ENCODE measurements at regions not wholly inside any gene's neighbourhood (a gene's known extent, or its start where the extent isn't known, plus 50 kb on each side); places are given as distances from the start of the nearest gene placed in this dataset.

- no peak for TF ChIP-seq GATA3 (IDR thresholded peaks at IDR 0.05; ENCODE audit: low read depth, low read length)
These were observed 156.5 kb upstream of the ZCCHC13 start for GRCh38 chrX:74147439-74147838.

DNA sequence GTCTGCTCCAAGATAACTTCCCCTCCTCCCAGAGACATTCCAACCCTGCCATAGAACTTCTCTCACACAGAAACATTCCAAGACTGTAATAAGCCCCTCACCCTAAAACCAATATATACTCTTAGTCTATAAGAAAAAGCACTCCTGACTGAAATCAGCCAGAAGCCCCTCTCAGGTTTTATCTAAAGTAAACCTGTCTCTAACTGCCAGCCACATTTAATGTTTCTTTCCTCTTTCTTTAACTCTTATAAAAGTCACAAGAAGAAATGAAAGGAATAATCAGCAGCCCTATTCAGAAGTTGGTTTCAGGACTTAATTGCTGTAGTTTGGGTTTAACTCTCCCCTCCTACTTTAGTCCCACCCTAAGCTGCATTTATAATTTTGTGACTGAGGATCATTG lies 165.0 kb upstream of the ZCCHC13 start:
- no peak for TF ChIP-seq GATA2 (IDR thresholded peaks at IDR 0.05; ENCODE audit: low read depth, low read length)
- no peak for TF ChIP-seq GATA3 (IDR thresholded peaks at IDR 0.05; ENCODE audit: low read depth, low read length)

GRCh38 chrX:74133156-74133796 lies 170.7 kb upstream of the ZCCHC13 start:
- TF ChIP-seq GATA2 (IDR thresholded peaks at IDR 0.05; ENCODE audit: low read depth, low read length), result no peak
- no peak for TF ChIP-seq GATA3 (IDR thresholded peaks at IDR 0.05; ENCODE audit: low read depth, low read length)

- TF ChIP-seq GATA3 (IDR thresholded peaks at IDR 0.05; ENCODE audit: low read depth, low read length) (no peak), GATA2 (IDR thresholded peaks at IDR 0.05; ENCODE audit: low read depth, low read length) (no peak)
These were observed 171.7 kb upstream of the ZCCHC13 start for GRCh38 chrX:74132280-74132679.

DNA sequence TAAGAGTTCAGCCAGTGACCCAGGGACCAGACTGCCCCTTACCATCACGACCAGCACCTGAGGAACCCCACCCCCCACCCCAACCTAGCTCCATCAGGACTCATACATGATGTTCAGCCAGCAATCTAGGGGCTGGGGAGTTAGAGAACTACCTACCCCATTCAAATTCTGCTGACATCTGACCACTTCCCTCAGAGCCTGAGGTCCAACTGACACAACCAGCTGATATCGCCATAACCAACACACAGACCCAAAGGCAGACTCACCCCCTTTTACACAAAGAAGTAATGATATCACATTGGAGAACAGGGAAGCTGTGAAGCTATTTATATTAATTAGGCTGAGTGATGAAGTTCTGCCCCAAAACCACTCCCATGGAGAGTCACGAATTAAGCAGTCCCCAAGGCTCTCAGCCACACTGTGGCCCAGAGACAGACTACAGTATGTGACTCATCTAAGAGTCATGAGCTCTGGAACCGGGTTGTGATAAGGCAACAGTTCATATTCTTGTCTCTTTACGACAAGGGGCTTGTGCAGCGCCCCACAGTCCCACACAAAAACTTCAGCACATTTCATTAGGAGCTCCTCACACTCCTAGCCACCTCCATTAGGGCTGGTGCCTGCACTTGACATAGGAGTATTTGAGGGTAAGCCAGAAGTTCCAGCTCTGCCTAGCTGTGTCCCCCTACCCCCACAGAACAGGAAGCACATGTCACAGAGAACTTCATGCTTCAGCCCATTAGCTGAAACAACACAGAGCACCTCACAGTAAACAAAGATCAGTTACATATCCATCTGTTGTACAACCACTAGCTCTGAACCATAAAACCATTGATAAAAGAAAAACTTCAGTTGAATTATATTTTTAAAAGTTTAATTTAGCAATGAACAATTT lies 184.7 kb upstream of the ZCCHC13 start:
- TF ChIP-seq GATA2 (IDR thresholded peaks at IDR 0.05; ENCODE audit: low read depth, low read length), result no peak
- no peak for TF ChIP-seq GATA3 (IDR thresholded peaks at IDR 0.05; ENCODE audit: low read depth, low read length)

GRCh38 chrX:74117962-74118902 lies 185.7 kb upstream of the ZCCHC13 start:
- TF ChIP-seq GATA3 (IDR thresholded peaks at IDR 0.05; ENCODE audit: low read depth, low read length), result no peak
- TF ChIP-seq GATA2 (IDR thresholded peaks at IDR 0.05; ENCODE audit: low read depth, low read length), result no peak

- no peak for TF ChIP-seq GATA2 (IDR thresholded peaks at IDR 0.05; ENCODE audit: low read depth, low read length)
- TF ChIP-seq GATA3 (IDR thresholded peaks at IDR 0.05; ENCODE audit: low read depth, low read length), result no peak
These were observed 192.7 kb upstream of the ZCCHC13 start for GRCh38 chrX:74111245-74111644.

DNA sequence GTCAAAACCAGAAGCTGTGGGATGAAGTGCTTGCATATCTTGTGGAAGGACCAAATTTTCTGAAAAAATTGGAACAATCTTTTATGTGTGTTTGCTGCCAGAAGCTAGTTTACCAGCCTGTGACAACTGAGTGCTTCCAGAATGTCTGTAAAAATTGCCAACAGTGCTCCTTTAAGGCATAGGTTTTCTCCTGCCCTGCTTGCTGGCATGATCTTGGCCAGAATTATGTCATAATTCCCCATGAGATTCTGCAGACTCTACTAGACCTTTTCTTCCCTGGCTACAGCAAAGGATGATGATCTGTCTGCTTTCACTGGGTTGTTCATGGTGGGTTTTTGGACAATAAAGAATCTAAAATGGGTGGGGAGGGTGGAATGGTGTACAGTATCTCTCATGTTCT lies 196.3 kb upstream of the ZCCHC13 start:
- TF ChIP-seq GATA2 (IDR thresholded peaks at IDR 0.05; ENCODE audit: low read depth, low read length) (no peak), GATA3 (IDR thresholded peaks at IDR 0.05; ENCODE audit: low read depth, low read length) (no peak)

DNA sequence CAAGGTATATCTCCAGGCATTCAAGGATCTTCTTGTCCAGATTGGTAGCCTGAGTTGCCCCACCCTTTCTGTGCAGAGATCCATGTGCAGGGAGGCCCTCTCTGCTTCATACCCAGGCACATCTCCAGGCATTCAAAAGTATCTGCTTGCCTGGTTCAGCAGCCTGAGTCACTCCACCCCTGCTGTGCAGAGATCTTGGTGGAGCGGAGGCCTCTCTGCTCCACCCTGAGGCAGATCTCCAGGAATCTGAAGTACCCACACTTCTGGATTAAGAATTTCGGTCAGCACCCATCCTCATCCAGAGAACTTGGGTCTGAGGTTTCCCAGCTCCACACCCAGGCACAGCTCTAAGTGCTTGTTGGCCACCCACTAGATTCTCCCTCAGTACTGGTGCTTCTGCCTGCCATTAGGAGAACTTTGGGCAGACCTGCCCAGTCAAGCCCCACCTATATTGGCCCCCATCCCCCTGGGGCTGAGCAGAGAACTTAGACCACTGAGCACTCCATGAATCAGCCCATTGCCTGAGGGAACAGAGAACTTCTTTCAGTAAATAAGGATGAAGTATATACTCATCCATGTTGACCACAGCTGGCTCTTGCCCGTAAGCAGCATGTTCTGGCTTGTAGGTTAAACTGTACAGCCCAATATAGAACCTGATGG lies 199.5 kb upstream of the ZCCHC13 start:
- TF ChIP-seq GATA3 (IDR thresholded peaks at IDR 0.05; ENCODE audit: low read depth, low read length) (no peak), GATA2 (IDR thresholded peaks at IDR 0.05; ENCODE audit: low read depth, low read length) (no peak)

DNA sequence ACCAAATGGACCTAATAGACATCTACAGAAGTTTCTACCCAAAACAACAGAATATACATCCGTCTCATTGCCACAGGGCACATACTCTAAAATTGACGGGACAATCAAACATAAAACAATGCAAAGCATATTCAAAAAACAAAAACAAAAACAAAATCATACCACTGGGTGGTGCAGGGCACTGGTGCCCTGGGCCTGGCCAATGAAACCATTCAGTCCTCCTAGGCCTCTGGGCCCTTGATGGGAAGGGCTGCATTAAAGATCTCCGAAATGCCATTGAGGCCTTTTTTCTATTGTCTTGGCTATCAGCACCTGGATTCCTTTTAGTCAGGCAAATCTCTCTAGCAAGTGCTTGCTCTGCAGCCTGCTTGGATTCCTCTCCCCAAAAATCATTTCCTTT lies 213.9 kb upstream of the ZCCHC13 start:
- TF ChIP-seq GATA3 (IDR thresholded peaks at IDR 0.05; ENCODE audit: low read depth, low read length), result no peak

DNA sequence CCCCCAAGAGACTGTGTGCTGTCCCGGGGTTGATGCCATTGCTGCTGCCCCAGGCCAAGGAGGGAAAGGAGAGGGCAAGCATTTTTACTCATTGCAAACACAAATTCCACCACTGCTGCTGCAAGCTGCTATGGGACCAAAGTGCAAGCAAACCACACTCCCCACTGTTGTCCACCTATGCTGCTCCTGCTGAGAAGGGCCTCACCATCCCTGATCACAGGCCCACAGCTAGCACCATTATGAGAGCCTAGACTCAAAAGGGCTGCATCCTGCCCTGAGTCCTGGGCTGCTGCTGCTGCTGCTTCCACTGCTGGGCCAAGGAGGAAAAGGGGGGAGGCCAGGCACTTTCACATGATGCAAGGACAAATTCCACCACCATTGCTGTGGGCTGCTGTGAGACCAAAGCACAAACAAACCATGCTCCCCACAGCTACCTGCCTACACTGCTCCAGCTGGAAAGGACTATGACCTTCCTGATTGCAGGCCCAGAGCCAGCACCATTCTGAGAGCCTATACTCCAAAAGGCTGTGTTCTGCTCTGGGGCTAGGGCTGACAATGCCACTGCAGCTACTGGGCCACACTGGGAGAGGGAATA lies 218.2 kb upstream of the ZCCHC13 start:
- TF ChIP-seq GATA2 (IDR thresholded peaks at IDR 0.05; ENCODE audit: low read depth, low read length), result no peak
- TF ChIP-seq GATA3 (IDR thresholded peaks at IDR 0.05; ENCODE audit: low read depth, low read length), result no peak

DNA sequence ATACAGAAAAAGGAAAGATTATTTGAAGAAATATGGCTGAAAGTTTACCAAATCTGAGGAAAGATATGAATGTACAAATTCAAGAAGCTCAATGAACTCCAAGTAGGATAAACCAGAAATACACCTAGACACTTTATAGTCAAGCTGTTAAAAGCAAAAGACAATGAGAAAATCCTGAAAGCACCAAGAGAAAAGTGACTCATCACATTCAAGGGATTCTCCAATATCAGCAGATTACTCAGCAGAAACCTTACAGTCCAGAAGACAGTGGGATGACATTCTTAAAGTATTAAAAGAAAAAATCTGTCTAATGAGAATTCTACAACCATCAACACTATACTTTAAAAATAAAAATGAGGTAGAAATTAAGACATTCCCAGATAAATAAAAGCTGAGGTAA lies 223.8 kb upstream of the ZCCHC13 start:
- TF ChIP-seq GATA3 (IDR thresholded peaks at IDR 0.05; ENCODE audit: low read depth, low read length) (no peak), GATA2 (IDR thresholded peaks at IDR 0.05; ENCODE audit: low read depth, low read length) (no peak)

DNA sequence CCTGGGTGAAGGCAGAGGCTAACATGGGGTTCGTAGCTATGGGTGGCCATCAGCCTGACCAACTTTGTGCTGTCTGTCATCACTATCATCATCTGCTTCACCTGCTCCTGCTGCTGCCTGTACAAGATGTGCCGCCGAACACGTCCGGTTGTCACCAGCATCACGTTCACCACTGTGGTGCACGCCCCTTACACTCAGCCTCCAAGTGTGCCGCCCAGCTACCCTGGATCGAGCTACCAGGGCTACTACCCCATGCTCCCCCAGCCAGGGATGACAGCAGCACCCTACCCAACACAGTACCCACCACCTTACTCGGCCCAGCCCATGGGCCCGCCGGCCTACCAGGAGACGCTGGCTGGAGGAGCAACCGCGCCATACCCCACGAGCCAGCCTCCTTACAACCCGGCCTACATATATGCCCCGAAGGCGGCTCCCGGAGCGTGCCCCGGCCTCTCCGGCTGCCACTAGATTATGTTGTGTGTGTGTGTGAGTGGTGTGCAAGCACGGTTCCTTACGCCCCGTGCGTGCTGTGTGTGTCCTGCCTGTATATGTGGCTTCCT lies 213.4 kb upstream of the XIST start:
- TF ChIP-seq GATA3 (IDR thresholded peaks at IDR 0.05; ENCODE audit: low read depth, low read length) (no peak), GATA2 (IDR thresholded peaks at IDR 0.05; ENCODE audit: low read depth, low read length) (no peak)
